HG03520 (cell line): ENCODE measurements at regions not wholly inside any gene's neighbourhood (a gene's known extent, or its start where the extent isn't known, plus 50 kb on each side); places are given as distances from the start of the nearest gene placed in this dataset.

ENCODE experiments used
- ATAC-seq: cut with Tn5 transposase; IDR thresholded peaks from one replicate; pipeline ENCODE4 v1.9.1; 2021; ENCODE audit warnings: mild to moderate bottlenecking, moderate library complexity; ENCODE audit not compliant: unreplicated experiment

DNA sequence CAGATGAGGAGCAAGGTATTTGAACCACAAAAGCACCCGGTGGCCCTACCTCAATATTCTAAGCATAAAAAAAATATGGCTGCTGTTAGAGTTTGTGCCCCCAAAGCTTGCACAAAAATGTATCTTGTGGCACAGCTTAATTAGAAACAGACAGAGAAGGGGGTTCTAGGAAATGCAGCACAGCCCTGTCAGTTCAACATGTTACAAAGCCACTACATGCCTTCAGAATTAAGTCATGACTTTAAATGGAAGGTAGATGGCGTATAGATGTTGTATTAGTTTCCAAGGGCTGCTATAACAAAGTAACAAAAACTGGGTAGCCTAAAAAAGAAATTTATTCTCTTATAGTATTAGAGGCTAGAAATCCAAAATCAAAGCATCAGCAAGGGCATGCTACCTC, 703.8 kb downstream of the DIAPH3 start:
- ATAC-seq, result no peak

DNA sequence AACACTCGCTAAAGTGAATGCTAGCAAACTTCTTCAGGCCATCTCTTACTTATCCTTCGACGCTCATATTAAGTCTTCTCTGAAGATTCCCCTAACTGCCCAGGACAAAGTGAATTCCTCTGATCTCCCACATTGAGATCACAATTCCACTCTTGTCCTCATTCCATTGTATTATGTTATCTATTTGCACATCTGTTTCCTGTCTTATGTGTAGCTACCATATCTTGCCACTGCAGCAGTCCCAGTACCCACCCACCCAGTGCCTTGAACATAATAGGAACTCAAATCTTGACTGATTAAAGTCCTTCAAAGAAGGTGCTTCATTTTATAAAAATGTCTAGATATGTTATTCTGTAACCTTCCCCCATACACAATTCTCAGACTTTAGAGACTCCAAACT, 702.3 kb downstream of the DIAPH3 start:
- ATAC-seq, result no peak

DNA sequence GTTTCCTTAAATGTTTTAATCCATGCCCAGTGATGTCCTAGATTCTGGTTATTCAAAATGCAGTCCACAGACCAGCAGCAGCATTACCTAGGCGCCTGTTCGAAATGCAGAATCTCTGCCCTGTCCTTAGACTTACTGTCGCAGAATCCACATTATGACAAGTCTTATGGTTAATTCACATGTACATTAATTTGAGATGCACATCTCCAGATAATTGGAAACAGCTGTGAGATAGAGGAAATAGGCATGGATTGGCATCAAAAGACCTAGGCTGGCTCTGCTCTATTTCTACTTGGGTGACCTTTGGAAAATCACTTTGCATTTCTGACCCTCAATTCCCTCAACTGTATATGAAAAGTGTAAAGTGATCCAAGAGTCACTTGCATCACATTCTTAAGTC, 700.7 kb downstream of the DIAPH3 start:
- ATAC-seq, result no peak

DNA sequence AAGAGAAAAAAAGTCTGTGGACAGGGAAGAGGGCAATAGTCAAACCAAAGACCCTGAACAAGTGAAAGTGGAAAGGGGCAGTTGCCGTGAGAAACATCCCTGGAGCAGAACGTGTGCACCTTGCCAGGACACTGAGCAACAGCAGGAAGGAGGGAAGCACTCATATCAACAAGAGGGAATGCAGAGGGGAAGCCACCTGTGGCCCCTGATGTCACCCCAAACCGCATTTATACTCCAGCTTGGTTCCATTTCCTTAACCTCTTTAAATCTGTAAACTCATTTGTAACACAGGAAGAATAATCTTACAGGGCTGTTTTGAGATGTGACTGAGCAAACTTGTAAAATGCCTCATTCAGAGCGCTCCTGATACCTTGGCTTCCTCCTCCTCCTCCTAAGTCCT, 698.8 kb downstream of the DIAPH3 start:
- ATAC-seq, result no peak

DNA sequence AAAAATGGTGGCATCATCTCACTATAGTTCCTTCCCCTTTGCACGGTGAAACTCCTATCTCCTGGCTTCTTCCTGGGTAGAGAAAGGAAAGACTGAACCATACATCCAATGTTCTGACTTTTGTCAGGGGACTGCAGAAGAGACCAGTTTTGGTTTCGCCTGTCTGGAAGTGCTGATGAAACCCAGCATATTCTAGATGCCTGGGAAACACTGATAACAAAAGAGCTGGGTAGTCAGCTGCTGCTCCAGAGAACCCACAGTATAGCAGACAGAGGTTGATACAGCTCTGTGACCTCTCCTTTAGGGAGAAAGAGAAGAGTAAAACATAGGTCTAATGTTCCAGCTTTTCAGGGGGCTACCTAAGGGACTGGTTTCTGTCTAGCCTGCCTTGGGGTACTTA, 695.3 kb downstream of the DIAPH3 start:
- no peak for ATAC-seq

DNA sequence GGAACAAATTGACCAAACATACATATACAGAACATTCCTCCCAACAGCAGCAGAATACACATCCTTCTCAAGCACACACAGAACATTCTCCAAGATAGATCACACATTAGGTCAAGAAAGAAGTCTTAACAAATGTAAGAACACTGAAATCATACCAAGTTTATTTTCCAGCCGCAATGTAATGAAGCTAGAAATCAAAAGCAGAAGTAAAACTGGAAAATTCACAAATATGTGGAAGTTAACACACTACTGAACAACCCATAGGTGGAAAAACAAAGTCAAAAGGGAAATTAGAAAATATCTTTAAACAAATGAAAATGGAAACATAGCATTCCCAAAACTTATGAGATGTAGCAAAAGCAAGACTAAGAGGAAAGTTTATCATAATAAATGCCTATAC, 692.6 kb downstream of the DIAPH3 start:
- no peak for ATAC-seq

DNA sequence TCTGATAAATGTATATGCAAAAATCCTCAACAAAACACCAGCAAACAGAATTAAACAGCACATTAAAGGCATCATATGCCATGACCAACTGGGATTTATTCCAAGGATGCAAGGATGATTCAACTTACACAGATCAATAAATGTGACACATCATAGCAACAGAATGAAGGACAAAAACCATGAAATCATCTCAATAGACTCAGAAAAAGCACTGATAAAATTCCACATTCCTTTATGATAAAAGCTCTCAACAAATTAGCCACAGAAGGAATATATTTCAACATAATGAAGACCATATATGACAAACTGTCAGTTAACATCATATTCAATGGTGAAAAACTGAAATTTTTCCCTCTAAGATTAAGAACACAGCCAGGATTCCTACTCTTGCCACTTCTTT, 691.6 kb downstream of the DIAPH3 start:
- no peak for ATAC-seq

DNA sequence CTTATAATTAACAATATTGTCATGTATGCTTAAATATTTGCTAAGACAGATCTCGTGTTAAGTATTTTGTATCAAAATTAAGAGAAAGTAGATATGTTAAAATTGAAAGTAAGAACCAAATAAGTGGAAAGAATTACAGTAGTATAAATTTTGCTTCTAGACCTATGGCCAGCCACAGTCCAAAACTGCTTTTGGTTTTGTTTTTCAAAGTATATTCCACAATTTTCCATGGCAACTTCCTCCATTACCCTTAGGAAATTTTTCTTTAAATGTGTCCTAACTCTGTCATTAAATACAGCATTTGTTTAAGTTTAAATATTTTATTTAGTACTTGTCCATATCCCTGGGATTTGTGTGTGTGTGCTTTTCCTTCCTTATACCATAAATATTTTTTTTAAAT, 689.0 kb downstream of the DIAPH3 start:
- no peak for ATAC-seq

DNA sequence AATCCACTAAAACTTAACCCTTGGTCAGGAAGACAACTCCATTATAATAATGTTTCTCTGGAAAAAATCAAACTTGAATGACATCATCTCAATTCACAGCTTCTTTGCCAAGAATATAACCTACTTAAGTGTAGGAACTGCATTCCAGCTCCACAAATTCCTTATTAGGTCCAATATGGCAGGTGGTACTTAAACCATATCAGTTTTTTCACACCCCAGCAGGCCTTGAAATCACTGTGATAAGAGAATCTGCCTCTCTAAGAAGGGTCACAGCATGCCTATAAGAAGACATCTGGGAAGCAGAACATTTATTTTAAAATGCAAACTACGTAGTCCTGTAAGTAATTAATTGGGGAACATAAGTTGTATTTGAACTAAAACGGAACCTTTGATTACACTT, 687.8 kb downstream of the DIAPH3 start:
- ATAC-seq, result no peak

DNA sequence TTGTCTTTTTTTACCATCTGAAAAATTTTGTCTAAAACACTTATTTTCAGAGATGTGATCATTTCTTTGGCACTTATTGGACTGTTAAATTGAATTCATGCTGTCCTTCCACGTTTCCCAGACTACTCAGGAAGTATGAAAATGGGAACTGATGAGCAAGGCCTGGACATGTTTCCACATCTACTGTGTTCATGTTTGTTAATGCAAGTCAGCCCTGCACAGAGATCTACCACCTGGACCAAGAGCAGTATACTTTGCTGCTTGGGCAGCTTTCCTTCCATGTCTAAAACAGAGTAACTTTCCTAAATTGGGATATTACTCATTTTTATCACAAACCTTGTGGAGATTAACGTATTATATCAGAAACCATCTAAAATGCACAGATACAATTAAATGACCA, 687.4 kb downstream of the DIAPH3 start:
- no peak for ATAC-seq

DNA sequence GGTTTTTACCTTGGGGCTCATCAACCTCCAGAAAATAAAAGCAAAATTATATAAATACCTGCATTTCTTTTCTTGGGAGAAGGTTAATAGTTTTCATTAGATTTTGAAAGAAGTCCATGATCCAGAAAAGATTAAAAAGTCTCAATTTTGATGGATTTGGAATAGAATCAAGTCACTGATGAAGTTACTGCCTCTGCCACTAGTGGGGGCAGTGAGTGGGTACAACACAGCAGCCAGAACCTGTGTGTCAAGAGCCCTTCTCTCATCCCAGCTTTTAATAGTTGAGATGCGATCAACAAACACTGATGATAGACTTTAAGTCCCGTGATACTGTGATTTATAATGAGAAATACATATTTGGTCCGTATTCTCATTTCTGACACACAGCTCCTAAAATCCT, 686.7 kb downstream of the DIAPH3 start:
- no peak for ATAC-seq

DNA sequence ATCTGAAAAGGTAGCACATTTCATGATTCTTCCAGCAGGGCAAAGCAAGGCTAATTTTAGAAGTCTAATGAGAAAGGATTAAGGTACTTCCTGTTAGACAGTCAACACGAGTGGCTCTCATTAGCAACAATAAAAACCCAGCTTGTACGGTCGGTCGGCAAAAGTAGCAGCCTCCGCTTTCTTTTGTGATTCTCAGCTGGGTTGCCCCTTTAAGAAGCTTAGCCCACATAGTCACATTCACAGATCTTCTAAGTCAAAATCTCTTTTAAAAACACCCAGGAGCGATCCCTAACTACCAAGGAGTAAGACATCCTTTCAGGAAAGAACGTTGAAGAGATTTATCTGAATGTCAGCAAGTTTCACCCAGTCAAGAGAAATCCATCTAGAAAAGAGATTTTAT, 684.8 kb downstream of the DIAPH3 start:
- ATAC-seq, result no peak

DNA sequence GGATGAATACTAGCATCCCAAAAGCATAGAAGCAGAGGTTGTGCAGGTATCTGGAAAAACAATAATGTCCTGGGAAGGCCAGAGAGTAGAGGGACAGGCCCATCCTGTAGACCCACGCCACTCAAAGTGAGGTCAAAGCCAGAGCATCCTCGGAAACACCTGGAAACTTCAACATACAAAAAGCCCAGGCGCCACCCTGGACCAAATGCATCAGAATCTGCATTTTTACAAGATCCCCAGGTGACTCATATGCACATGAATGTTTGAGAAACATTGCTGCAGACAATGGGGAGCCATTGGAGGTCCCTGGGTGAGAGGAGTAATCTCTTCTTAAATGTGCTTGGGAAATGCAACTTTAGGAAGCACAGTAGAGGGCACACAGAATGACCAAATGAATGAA, 684.1 kb downstream of the DIAPH3 start:
- no peak for ATAC-seq

DNA sequence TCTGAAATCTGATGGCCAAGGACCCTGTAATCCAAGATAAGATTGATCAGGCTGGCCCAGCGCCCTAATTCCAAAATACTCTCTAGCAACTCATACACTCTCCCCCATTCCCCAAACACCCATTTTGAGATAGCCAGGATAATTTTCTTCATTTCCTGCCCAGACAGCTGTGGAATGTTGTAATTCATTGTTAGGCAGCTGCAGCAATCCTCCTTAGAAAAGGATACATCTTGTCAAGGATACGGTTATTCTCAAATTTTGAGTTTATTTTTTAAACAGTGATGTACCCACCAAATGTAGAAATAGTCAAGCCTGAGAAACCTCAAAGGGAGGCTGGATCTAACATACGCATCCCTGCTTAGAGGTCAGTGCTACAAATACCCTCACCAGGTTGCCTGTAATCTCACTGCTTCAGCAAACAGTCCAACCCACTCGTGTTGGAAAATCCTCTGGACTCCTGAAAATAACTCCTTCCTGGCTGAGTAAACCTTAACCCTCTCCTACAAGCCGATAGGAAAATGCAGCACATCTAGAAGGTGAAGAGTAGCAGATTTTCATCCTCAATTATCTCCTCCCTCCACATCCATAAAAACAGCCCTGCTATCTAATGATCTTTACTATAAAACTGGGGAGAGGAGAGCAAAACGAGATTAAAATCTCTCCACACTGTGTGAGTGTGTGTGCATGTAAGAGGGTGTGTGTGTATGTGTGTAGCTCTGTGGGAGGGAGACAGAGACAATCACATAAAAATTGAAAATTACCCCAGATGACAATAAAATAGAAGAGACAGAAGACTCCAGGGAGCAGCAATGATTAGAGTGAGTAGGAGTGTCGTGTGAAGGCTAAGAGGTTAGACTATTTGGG, 683.1 kb downstream of the DIAPH3 start:
- ATAC-seq, result no peak

DNA sequence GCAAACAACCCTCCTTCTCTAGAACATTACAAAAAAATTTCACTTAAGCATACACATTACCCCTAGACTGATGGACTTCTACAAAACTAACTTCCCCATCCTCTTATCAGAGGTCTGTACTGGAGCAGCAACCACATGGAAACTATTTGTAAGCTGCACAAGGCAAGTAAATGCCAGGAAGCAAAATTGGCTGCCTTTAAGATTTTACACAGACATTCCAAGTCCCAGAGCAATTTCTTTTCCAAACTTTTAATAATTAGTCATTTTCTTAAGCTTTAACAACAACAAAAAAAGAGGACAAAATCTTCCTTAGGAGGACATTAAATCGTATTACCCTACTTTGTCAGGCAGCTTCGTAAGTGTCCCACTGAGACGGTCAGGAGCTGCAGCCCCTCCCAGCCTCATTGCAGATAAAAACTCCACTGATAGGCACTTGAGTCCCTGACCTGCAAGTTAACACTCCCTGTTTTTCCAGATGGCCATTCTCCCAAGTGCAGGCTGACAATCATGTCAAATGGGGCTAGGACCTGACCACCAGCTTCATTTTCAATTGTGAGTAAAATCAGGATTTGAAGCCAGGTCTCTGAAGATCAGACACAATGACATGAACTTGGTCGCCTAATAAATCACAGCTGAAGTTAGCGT, 680.1 kb downstream of the DIAPH3 start:
- ATAC-seq, result no peak

DNA sequence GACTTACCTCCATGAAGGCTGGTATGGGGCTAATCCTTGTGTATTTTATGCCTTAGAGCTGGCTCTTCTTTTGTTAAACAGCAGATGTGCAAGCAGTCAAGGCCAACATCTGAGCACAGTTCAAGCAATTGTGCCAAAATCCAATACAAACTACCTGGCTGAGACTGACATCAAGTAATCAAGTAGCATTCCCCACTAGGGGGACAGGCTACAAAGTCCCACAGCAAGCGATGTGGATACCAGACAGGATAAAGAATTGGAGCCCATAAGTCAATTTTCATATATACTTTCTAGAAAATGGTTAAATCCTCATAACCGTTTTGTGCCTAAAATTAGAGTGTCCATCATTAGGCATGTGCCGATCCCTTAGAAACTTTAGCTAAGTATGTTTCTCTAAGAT, 675.8 kb downstream of the DIAPH3 start:
- no peak for ATAC-seq

DNA sequence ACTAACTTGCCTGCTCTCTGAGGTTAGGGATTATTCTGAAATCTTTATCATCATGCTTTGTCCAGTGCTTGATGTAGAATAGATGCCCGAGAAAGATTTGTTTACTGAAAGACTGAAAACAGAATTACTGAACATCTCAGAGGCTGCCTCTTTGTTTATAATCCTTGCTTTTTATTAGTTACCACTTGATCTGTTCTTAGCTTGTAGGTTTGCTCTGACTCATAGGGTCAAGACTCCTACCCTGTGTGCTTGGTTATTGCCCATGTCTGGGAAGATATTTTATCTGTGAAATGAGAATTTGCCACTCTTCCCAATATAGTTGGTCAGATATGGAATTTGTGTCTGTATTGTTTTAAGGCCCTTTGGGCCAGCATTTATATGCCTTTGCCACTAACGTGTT, 675.3 kb downstream of the DIAPH3 start:
- ATAC-seq, result no peak

DNA sequence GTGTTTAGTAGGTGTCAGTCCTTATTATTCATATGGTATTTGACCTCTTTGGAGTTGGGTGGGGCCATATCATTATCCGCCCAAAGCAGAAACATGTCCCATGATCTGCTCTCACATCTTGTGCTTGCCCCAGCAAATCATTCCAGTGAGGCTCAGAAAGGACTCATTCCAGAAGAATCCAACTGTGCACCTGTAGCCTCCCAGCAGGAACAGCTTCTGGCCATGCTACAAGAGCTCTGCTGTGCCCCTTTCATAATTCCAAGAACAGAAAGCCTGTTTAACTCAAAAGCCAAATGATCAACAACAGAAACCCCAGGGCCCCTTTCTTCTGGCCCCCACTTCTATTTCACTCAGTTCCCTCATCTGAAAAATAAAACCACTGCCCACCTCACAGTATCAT, 673.1 kb downstream of the DIAPH3 start:
- ATAC-seq, result no peak

DNA sequence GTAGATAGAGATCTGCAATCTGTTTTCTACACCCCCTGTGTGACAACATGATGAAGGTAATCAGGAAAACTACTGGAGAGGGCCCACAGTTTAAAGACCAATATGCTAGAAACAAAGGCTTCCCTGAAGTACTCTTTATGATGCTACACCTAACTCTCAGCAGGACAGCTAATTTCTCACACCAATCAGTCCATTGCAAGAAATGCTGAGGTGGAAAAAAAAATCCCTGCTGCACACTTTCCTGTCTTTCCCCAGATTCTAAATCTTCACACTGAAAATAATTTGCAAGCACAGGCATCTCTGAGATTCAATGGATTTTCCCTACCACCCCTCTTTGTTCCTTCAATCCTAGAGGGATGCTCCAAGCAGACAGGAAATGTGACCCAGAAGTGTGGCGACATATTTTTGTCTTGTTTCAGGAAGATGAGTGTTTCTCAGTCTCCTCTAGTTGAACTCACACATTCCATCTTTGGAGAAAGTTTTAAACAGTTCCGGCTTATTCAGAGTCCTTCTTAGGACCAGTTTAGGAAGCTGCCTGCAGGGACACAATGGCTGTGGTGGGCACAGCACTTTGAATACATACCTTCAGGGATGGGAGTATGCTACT, 671.6 kb downstream of the DIAPH3 start:
- ATAC-seq, result no peak

DNA sequence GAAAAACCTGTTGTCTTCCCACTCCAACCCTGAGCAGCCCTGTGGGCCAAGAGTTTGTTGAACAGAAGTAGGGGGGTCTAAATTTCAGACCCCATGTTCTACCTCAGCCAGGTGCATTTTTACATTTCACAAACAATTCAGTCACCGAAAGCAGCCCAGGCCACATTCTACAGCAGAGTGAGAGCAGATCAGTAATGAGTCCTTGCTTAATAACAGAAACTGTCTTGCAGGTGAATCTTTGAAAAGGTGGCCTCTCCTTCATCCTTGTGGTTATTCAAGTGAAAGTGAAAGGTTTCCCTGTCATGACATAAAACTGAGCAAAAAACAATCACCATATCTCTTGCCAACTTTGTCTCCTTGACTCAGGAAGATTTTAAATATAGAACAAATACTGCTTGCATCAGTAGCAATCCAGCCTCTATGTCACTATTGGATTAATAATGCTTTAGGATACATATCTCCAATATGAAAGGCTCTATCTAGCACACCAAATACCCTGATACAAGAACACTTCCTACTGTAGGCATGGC, 670.2 kb downstream of the DIAPH3 start:
- ATAC-seq, result no peak

DNA sequence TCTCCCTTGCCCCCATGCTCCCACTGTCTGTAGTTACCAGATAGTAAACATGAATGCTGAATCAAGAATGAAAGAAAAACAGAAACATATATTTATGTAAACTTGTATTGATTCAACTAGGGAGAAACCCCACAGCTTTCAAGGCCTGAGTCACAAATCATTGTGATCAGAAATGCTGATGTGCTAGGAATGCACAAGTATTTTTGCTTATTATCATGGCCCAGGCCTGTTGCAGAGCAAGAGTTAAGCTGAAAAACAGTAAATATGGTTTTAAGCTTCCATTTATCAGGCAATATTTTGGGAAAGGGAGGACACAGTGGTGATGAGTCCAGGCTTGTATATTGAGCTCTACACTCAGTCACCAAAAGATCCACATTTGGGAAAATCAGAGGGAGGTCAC, 669.6 kb downstream of the DIAPH3 start:
- no peak for ATAC-seq

DNA sequence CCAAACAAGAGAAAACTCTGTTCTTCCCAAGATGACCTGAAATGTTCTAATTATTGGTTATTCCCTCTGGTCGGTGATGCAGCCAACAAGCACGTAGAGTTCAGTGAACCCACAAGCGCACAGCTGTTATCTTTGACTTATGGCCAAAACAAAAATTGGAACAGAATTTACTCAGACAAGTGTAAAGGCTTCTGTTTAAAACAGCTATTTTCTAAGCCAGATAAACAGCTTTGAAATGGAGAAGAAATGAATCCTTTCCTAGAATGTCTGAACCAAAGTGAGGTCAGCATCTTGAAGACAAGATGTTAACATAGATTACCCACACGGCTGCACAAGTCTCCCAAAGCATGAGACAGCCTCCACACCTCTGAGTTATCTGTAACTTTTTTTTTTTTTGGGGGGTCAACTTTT, 669.2 kb downstream of the DIAPH3 start:
- no peak for ATAC-seq
